HG02798 (cell line): ENCODE measurements at regions not wholly inside any gene's neighbourhood (a gene's known extent, or its start where the extent isn't known, plus 50 kb on each side); places are given as distances from the start of the nearest gene placed in this dataset.

Experiments
- ATAC-seq: cut with Tn5 transposase; IDR thresholded peaks from one replicate; pipeline ENCODE4 v1.9.1; 2021; ENCODE audit warnings: mild to moderate bottlenecking; ENCODE audit not compliant: unreplicated experiment, poor library complexity

DNA sequence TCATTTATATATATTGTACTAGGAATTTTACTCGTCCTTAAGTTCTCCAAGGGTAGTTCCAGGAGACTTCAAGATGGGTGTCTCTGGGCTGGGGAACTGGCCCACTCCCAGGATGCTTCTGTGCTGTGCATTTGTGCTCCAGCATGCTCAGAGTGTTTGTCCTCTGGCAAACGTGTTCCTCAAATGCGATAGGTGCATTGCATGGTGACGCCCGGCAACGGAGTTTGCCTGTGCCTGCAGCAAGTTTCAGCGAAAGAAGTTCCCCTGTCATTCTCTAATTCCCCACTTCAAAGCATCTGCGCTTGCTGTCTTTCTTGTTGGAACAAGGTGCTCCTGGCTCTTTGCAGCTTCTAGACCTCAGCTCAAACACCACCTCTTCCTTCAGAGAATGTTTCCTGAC lies 465.1 kb downstream of the GALR1 start:
- no peak for ATAC-seq

- no peak for ATAC-seq
Measured at GRCh38 chr18:77716282-77716681, 466.6 kb downstream of the GALR1 start.

- no peak for ATAC-seq
Measured at GRCh38 chr18:77733292-77733903, 483.8 kb downstream of the GALR1 start.

DNA sequence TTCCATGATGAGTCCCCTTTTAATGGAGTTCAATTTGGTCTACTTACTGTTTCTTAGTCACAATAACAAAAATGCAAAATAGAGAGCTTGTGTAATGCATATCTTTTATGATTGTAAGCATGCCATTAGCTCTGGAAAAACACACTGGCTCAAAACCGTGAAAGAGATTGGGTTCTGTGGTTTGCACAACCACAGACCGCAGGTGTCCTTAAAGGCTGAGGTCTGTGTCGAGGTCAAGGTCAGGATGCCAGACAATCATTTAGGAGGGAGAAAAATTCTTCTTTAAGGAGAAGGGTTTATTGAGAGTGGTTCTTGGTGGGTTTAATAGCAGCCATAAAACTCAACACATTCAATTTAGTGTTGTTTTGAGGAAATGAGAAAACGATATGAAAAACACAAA lies 487.2 kb downstream of the GALR1 start:
- ATAC-seq, result no peak

DNA sequence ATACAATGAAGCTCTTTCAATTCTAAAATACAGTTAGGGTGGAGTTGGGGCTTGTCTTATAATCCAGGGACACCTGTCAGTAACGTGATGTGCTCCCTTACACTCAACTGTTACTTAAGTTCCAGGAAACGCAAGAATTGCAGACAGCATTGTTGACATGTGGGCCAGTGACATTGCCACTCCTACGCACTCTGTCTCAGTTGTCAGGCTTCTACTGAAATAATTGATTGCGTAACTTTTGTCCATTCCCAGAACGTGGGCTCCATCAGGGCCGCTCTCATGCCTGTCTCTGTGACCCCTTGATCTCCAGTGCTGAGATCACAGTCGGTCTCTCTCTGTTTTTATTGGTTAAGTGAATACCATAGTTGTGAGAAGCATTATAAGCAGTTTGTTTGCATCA lies 487.8 kb downstream of the GALR1 start:
- ATAC-seq, result no peak

DNA sequence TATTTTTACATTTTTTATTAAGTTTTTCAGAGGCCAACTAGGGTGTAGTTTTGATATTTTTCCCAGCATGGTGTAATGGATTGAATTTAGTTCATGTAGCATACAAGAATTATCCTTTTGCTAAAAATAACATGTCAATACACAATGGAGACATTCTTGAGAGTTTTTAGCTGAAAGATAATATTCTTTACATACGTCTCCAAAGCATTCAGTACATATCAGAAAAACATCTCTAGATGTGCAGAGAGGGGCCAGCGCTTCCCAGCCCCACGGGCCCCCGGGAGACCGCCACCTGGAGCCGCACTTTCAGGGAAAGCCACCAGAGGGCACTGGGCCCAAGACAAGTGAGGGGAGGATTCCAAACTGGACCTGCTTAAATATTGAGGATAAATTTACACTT lies 499.4 kb downstream of the GALR1 start:
- ATAC-seq, result no peak

DNA sequence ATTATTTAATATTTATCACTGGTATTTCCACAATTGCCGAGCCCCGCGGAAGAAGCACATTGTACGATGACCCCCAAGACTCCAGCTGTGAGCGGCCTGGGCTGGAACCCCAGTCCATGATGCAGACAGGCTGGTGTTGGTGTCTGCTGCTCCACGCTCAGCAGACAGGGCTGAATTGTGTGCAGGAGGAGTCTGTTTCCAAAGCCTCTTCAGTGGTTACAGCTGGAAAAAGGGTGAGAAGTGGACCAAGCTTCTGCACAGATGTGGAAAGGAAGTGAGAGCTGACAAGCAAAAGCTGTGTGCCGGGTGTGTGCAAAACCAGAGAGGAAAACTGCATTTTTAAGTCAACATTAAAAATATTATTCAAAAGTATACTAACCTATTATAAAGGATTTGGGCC lies 500.4 kb downstream of the GALR1 start:
- no peak for ATAC-seq

- no peak for ATAC-seq
Measured at GRCh38 chr18:77754475-77755044, 504.9 kb downstream of the GALR1 start.

- ATAC-seq, result no peak
Measured at GRCh38 chr18:77755187-77755586, 505.5 kb downstream of the GALR1 start.

GRCh38 chr18:77761332-77761731 lies 511.7 kb downstream of the GALR1 start:
- ATAC-seq, result no peak

- ATAC-seq, result no peak
Measured at GRCh38 chr18:77762014-77762413, 512.4 kb downstream of the GALR1 start.

DNA sequence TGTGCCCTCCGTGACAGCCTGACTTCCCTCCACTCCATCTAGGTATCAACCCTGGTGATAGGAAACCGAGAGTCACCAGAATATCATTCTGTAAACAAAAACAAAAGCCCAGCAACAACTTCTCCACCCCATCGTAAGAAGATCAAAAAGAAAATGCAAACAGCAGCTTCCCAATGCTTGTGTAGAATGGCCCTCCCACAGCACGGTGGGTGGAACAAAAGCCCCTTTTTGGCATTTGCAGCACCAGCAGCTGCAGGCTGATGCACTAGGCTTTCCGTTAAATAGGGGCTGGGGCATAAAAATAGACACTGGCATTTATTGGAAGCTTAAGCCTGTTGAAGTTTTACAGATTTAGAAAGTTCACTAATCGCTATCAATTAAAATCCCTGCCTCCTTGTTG lies 513.0 kb downstream of the GALR1 start:
- no peak for ATAC-seq

- ATAC-seq, result no peak
Measured at GRCh38 chr18:77763530-77764145, 514.0 kb downstream of the GALR1 start.

DNA sequence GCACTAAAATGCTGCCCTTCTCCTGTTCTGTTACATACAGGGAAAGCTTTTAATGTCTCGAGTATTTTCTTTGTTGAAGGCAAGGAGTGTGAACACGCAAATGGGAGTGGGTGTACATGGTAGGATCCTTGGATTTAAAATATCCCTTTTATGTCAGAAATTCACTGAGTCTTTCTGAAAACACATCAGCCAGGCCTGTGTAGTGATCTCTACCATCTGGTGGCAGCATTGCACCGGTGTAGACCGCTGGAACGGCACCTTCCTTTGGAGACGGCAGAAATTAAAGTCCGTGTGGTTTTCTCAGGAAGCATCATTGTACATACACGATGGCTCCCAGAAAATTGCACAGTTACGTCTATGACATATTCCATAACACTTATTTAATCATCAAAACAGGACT lies 515.8 kb downstream of the GALR1 start:
- no peak for ATAC-seq

DNA sequence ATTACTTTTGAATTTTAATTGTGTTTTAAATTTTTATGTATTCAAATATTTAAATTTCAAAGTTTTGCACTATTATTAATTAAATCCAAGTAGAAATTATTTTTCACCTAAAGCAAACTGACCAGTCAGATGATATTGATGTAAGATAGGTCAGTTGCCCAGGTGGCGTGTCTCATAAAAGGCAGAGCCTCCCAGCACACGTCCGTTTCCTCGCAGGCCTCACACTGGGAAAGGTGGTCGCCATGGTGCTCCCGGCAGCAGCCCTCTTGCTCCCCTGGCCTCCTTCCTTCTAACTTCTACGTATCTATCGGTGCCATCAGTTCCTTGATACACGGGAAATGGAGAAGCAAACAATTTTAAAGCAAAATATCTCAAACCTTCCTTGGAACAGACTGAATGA lies 516.8 kb downstream of the GALR1 start:
- ATAC-seq, result no peak

DNA sequence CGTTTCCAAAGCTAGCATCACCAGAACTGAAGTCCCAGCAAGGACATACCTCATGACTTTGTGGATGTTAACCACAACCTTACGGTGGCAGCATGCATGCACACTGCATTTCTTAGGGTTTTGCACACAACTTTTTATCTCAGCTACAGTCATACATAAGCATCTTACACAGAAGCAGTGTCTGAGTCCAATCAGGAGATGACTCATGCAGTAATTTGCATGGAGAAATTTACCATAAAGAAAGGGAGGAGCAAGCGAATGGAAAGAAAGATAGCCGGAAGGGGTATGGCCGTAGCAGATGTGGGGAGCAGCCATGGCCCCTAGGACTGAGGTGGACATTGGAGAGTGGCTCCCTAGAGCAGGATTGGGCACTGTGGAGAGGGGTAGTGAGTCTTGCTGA lies 522.5 kb downstream of the GALR1 start:
- no peak for ATAC-seq

- no peak for ATAC-seq
Measured at GRCh38 chr18:77776104-77776503, 526.5 kb downstream of the GALR1 start.

DNA sequence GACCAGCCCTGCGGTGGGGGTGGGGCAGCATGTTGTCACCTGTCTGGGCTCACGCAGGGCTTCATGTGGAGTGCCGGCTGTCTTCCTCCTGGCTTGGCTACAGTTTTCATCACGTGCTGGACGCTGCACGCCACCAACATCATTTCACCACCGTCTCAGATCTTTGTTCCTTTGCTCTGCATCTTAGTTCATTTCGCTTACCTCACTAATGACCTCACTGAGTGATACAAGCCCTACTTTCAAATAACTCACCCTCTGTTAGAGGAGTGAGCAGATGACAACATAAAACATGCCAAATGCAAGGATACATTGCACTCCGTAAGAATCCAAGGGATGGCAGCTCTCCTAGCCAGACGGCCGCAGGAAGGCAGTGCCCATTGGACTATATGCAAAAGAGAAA lies 527.5 kb downstream of the GALR1 start:
- ATAC-seq, result no peak

DNA sequence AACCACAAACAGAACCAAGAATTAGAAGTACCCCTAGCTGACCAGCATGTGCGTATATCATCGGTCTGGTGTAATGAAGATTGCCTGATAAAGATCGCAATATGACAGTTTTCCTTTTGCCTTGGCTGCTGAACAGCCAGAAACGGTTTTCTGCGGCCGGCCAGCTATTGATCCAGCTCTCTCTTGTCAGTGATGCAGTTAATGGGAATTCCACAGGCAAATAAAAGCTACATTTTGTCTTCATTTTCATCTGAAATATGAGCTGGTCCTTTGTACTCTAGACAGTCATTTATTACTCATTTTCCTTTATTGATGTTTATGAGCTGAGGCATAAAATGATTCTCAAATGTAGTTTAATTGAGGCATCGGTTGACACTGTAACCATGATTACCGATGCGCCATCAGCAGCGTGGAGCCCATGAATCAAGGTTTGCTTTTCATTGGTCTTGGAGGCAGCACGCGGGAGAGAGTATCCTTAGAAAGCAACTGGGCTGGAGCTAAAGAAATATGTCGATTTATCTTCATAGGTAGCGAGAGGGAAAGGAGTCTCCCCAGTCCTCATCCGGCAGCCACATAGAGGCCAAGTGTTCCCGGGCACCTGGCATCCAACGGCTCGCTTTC lies 535.2 kb downstream of the GALR1 start:
- no peak for ATAC-seq

GRCh38 chr18:77785415-77785975 lies 535.8 kb downstream of the GALR1 start:
- no peak for ATAC-seq

DNA sequence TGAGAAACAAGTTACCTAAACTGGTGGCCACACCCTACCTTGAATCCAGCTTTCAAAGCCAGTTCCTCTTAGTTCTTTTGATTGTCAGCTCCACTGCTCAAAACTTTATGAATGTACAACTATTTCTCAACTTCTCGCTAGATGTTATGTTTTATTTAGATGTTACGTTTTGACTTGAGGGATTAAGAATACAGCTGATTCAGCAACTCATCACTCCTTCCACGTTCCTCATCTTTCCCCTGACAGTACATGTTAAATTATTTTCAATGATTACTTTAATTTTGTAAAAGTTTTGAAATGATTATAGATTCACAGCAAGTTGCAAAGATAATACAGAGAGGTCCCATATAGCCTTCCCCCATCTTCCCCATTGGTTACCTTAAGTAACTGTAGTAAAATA lies 553.4 kb downstream of the GALR1 start:
- no peak for ATAC-seq
